Fibroblast of villous mesenchyme (primary cell): ENCODE measurements at regions not wholly inside any gene's neighbourhood (a gene's known extent, or its start where the extent isn't known, plus 50 kb on each side); places are given as distances from the start of the nearest gene placed in this dataset.

Experiments used
- DNase-seq: peaks from one replicate; pipeline ENCODE4 v3.0.0-alpha.2; 2010; ENCODE audit warnings: low read depth
- H3K4me3 ChIP-seq: 2 replicates; pipeline ENCODE4 v1.5.1; 2011; ENCODE audit warnings: low read depth, mild to moderate bottlenecking, low read length
- TF ChIP-seq, protein P1 (sequence below): IDR thresholded peaks from 2 replicates; pipeline ENCODE4 v1.5.1; 2012; ENCODE audit warnings: low read depth, mild to moderate bottlenecking, low read length; ENCODE audit not compliant: insufficient read depth

- TF ChIP-seq, protein P1, sequence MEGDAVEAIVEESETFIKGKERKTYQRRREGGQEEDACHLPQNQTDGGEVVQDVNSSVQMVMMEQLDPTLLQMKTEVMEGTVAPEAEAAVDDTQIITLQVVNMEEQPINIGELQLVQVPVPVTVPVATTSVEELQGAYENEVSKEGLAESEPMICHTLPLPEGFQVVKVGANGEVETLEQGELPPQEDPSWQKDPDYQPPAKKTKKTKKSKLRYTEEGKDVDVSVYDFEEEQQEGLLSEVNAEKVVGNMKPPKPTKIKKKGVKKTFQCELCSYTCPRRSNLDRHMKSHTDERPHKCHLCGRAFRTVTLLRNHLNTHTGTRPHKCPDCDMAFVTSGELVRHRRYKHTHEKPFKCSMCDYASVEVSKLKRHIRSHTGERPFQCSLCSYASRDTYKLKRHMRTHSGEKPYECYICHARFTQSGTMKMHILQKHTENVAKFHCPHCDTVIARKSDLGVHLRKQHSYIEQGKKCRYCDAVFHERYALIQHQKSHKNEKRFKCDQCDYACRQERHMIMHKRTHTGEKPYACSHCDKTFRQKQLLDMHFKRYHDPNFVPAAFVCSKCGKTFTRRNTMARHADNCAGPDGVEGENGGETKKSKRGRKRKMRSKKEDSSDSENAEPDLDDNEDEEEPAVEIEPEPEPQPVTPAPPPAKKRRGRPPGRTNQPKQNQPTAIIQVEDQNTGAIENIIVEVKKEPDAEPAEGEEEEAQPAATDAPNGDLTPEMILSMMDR: no peak
- no peak overlapping the region for H3K4me3 ChIP-seq
These were observed 167.8 kb upstream of the IQSEC1 start for GRCh38 chr3:13240928-13241618.

GRCh38 chr3:13239467-13239760, 166.2 kb upstream of the IQSEC1 start:
- H3K4me3 ChIP-seq: no peak overlapping the region
- TF ChIP-seq, protein P1: no peak
- no peak for DNase-seq

More at GRCh38 chr3:13240928-13241618, 167.8 kb upstream of the IQSEC1 start:
- DNase-seq: no peak

GRCh38 chr3:13238687-13239466, 165.6 kb upstream of the IQSEC1 start:
- no peak for DNase-seq
- H3K4me3 ChIP-seq: no peak overlapping the region
- TF ChIP-seq, protein P1: no peak

DNA sequence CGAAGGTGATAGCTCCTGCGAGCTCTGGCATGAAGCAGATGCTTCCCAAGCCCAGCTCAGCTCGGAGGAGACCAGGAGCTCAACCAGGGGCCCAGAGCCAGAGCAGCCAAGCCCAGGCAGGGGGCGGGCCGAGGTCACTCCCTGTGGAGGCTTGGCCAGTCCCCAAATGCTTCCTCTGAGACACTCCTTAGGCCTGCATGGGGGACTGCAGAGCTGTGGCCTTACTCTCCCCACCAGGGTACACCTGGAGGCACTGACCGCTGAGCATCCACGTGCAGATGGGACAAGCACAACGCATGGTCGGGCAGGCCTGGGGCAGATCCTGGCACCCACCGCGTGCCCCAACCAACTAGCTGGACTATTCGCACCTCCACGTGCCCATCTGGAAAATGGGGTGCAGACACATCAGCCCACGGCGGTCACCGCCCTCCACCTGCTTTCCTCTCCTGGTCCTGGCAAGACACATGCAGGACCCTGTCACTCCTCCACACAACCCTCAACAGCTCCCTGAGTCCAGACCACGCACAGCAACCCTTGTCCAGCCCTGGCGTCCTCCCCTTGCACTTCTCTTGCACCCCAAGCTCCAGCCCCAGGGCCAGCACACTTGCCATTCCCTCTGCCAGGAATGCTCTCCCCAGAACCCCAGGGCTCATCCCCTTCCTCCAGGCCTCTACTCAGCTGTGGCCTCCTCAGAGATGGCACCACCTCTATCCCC, 164.7 kb upstream of the IQSEC1 start:
- TF ChIP-seq, protein P1: no peak

GRCh38 chr3:13236557-13237173, 163.4 kb upstream of the IQSEC1 start:
- no peak overlapping the region for H3K4me3 ChIP-seq
- no peak for DNase-seq
- TF ChIP-seq, protein P1: no peak

More for the DNA sequence above, 164.7 kb upstream of the IQSEC1 start:
- no peak overlapping the region for H3K4me3 ChIP-seq
- no peak for DNase-seq

DNA sequence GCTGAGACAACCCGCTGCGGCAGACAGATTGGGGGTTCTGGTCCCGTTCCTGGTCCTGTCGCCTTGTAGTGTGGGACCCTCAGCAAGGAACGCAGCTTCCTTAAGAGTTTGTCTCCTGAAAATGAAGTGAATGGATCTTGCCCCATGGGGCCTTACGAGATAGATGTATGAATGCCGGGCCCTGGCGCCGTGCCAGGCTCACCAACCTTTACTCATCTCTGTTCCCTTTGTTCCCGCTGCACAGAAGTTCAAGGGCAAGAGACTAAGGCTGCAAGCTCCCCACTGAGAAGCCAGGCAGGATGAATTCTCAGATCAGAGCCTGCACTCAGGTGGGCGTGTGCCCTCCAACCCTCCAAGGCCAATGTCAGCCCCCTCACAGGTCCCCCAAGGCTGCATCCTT, 162.7 kb upstream of the IQSEC1 start:
- H3K4me3 ChIP-seq: no peak overlapping the region
- DNase-seq: no peak
- TF ChIP-seq, protein P1: no peak
